ENCODE measurements at regions not wholly inside any gene's neighbourhood (a gene's known extent, or its start where the extent isn't known, plus 50 kb on each side); places are given as distances from the start of the nearest gene placed in this dataset.

- TF ChIP-seq, protein P1, sequence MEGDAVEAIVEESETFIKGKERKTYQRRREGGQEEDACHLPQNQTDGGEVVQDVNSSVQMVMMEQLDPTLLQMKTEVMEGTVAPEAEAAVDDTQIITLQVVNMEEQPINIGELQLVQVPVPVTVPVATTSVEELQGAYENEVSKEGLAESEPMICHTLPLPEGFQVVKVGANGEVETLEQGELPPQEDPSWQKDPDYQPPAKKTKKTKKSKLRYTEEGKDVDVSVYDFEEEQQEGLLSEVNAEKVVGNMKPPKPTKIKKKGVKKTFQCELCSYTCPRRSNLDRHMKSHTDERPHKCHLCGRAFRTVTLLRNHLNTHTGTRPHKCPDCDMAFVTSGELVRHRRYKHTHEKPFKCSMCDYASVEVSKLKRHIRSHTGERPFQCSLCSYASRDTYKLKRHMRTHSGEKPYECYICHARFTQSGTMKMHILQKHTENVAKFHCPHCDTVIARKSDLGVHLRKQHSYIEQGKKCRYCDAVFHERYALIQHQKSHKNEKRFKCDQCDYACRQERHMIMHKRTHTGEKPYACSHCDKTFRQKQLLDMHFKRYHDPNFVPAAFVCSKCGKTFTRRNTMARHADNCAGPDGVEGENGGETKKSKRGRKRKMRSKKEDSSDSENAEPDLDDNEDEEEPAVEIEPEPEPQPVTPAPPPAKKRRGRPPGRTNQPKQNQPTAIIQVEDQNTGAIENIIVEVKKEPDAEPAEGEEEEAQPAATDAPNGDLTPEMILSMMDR (IDR thresholded peaks at IDR 0.05) = no peak
- no peak for TF ChIP-seq POLR2A (IDR thresholded peaks at IDR 0.05)
Measured at GRCh38 chr4:24743206-24743605, 52.2 kb upstream of the SOD3 start.
